H1 (cell line): ENCODE measurements at regions not wholly inside any gene's neighbourhood (a gene's known extent, or its start where the extent isn't known, plus 50 kb on each side); places are given as distances from the start of the nearest gene placed in this dataset.

Experiments
- SAP30 ChIP-seq: fragments of 300-600 bp; sonication (generic); IDR thresholded peaks from 2 replicates; pipeline ENCODE4 v1.7.1; 2012; ENCODE audit warnings: low read length, moderate library complexity, mild to moderate bottlenecking, inconsistent platforms; ENCODE audit not compliant: insufficient read depth, insufficient replicate concordance

- no peak for TF ChIP-seq SAP30
- TF ChIP-seq, all 59 proteins: peak for 0
Observed at GRCh38 chr21:27024301-27024700, 57.4 kb upstream of the ADAMTS5 start (continued).
